GM20431 (cell line): ENCODE measurements at regions not wholly inside any gene's neighbourhood (a gene's known extent, or its start where the extent isn't known, plus 50 kb on each side); places are given as distances from the start of the nearest gene placed in this dataset.
"Not testable (repeated sequence)": the region's sequence is repeated elsewhere in the genome, so short reads cannot be mapped to it uniquely, and the experiment has no call there.

Source experiments
- in situ Hi-C: fragments of 300-500 bp; cut with MseI, MboI; formaldehyde crosslinking; loops from one replicate; pipeline ENCODE4 v1.15.0; 2020; ENCODE audit warnings: low sequenced_read_pairs; ENCODE audit not compliant: unreplicated experiment

GRCh38 chr16:65280845-65281512 lies 159.1 kb upstream of the CDH11 start:
- in situ Hi-C loops: no loop called here

GRCh38 chr16:65279576-65279975 lies 157.7 kb upstream of the CDH11 start:
- in situ Hi-C loops: no loop called here

GRCh38 chr16:65278874-65279273 lies 157.0 kb upstream of the CDH11 start:
- in situ Hi-C loops: no loop called here

GRCh38 chr16:65274566-65274965 lies 152.7 kb upstream of the CDH11 start:
- in situ Hi-C loops: no loop called here

- in situ Hi-C loops: no loop called here
Observed at GRCh38 chr16:65272699-65273414, 151.0 kb upstream of the CDH11 start.

- in situ Hi-C loops: no loop called here
Observed at GRCh38 chr16:65271996-65272395, 150.1 kb upstream of the CDH11 start.

- in situ Hi-C loops: no loop called here
Observed at GRCh38 chr16:65268331-65268730, 146.5 kb upstream of the CDH11 start.

GRCh38 chr16:65263896-65264295 lies 142.0 kb upstream of the CDH11 start:
- in situ Hi-C loops: no loop called here

- in situ Hi-C loops: no loop called here
Observed at GRCh38 chr16:65260746-65261145, 138.9 kb upstream of the CDH11 start.

- in situ Hi-C loops: no loop called here
Observed at GRCh38 chr16:65254144-65254543, 132.3 kb upstream of the CDH11 start.

GRCh38 chr16:65249768-65250167 lies 127.9 kb upstream of the CDH11 start:
- in situ Hi-C loops: no loop called here

GRCh38 chr16:65244787-65245186 lies 122.9 kb upstream of the CDH11 start:
- in situ Hi-C loops: no loop called here

- in situ Hi-C loops: no loop called here
Observed at GRCh38 chr16:65235339-65236177, 113.7 kb upstream of the CDH11 start.

- in situ Hi-C loops: not testable (repeated sequence)
Observed at GRCh38 chr16:65234721-65235320, 113.0 kb upstream of the CDH11 start.

GRCh38 chr16:65229191-65229662 lies 107.4 kb upstream of the CDH11 start:
- in situ Hi-C loops: no loop called here

GRCh38 chr16:65227150-65227835 lies 105.4 kb upstream of the CDH11 start:
- in situ Hi-C loops: no loop called here

GRCh38 chr16:65226077-65226476 lies 104.2 kb upstream of the CDH11 start:
- in situ Hi-C loops: no loop called here

- in situ Hi-C loops: no loop called here
Observed at GRCh38 chr16:65225488-65225887, 103.6 kb upstream of the CDH11 start.

GRCh38 chr16:65224994-65225393 lies 103.1 kb upstream of the CDH11 start:
- in situ Hi-C loops: no loop called here

GRCh38 chr16:65224471-65224870 lies 102.6 kb upstream of the CDH11 start:
- in situ Hi-C loops: no loop called here
